HEK293 (cell line): ENCODE measurements at regions not wholly inside any gene's neighbourhood (a gene's known extent, or its start where the extent isn't known, plus 50 kb on each side); places are given as distances from the start of the nearest gene placed in this dataset.
"Not testable (repeated sequence)": the region's sequence is repeated elsewhere in the genome, so short reads cannot be mapped to it uniquely, and the experiment has no call there.

Experiments used
- CTCF ChIP-seq: fragments of 450-650 bp; formaldehyde crosslinking; IDR thresholded peaks from 2 replicates; pipeline ENCODE4 v1.5.1; 2016; ENCODE audit warnings: missing biosample characterization, missing genetic modification characterization
- MYNN ChIP-seq: fragments of 450-650 bp; formaldehyde crosslinking; IDR thresholded peaks from 2 replicates; pipeline ENCODE4 v1.5.1; 2016; ENCODE audit warnings: missing biosample characterization, missing genetic modification characterization, borderline replicate concordance
- OVOL3 ChIP-seq: fragments of 450-650 bp; formaldehyde crosslinking; IDR thresholded peaks from 2 replicates; pipeline ENCODE4 v1.5.1; 2016; ENCODE audit warnings: missing biosample characterization, missing genetic modification characterization
- SETDB1 ChIP-seq: IDR thresholded peaks from one replicate; pipeline ENCODE4 v1.6.1; 2017; ENCODE audit warnings: mild to moderate bottlenecking, low read length, moderate library complexity, mixed read lengths; ENCODE audit not compliant: insufficient read length
- ZBTB7A ChIP-seq: fragments of 450-650 bp; formaldehyde crosslinking; IDR thresholded peaks from 2 replicates; pipeline ENCODE4 v1.5.1; 2016; ENCODE audit warnings: low read depth, missing biosample characterization, missing genetic modification characterization
- ZNF132 ChIP-seq: fragments of 450-650 bp; formaldehyde crosslinking; IDR thresholded peaks from 2 replicates; pipeline ENCODE4 v1.5.1; 2017; ENCODE audit warnings: missing biosample characterization, missing genetic modification characterization, borderline replicate concordance
- ZNF169 ChIP-seq: fragments of 450-650 bp; formaldehyde crosslinking; IDR thresholded peaks from 2 replicates; pipeline ENCODE4 v1.5.1; 2016; ENCODE audit warnings: missing biosample characterization, missing genetic modification characterization
- ZNF350 ChIP-seq: fragments of 450-650 bp; formaldehyde crosslinking; IDR thresholded peaks from 2 replicates; pipeline ENCODE4 v1.5.0; 2017; ENCODE audit warnings: missing biosample characterization, mild to moderate bottlenecking, missing genetic modification characterization
- ZNF362 ChIP-seq: fragments of 450-650 bp; formaldehyde crosslinking; IDR thresholded peaks from 2 replicates; pipeline ENCODE4 v1.5.1; 2016; ENCODE audit warnings: missing biosample characterization, missing genetic modification characterization
- ZNF530 ChIP-seq: fragments of 450-650 bp; formaldehyde crosslinking; IDR thresholded peaks from 2 replicates; pipeline ENCODE4 v1.5.1; 2016; ENCODE audit warnings: low read depth, missing biosample characterization, missing genetic modification characterization
- ZNF610 ChIP-seq: fragments of 450-650 bp; formaldehyde crosslinking; IDR thresholded peaks from 2 replicates; pipeline ENCODE4 v1.5.1; 2016; ENCODE audit warnings: missing biosample characterization, missing genetic modification characterization, borderline replicate concordance
- ZNF76 ChIP-seq: fragments of 450-650 bp; formaldehyde crosslinking; IDR thresholded peaks from 2 replicates; pipeline ENCODE4; 2016; ENCODE audit warnings: low read depth, missing biosample characterization, missing genetic modification characterization, borderline replicate concordance
- TF ChIP-seq, protein P1 (sequence below): fragments of 450-650 bp; formaldehyde crosslinking; IDR thresholded peaks from 2 replicates; pipeline ENCODE4 v1.5.1; 2016; ENCODE audit warnings: missing biosample characterization, missing genetic modification characterization

GRCh38 chr9:18305167-18305806, 168.7 kb upstream of the ADAMTSL1 start:
- TF ChIP-seq ZNF76 (tag by site-specific recombination); SETDB1; ZBTB7A (tag by site-specific recombination); CTCF (tag by site-specific recombination); ZNF530 (tag by site-specific recombination); ZNF610 (tag by site-specific recombination); ZNF362 (tag by site-specific recombination); ZNF350 (tag by site-specific recombination); OVOL3 (tag by site-specific recombination); ZNF132; MYNN (tag by site-specific recombination); ZNF169: not testable (repeated sequence)
- TF ChIP-seq, protein P1, sequence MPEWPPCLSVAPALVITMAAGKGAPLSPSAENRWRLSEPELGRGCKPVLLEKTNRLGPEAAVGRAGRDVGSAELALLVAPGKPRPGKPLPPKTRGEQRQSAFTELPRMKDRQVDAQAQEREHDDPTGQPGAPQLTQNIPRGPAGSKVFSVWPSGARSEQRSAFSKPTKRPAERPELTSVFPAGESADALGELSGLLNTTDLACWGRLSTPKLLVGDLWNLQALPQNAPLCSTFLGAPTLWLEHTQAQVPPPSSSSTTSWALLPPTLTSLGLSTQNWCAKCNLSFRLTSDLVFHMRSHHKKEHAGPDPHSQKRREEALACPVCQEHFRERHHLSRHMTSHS = not testable (repeated sequence)
